ENCODE measurements at regions not wholly inside any gene's neighbourhood (a gene's known extent, or its start where the extent isn't known, plus 50 kb on each side); places are given as distances from the start of the nearest gene placed in this dataset.

DNA sequence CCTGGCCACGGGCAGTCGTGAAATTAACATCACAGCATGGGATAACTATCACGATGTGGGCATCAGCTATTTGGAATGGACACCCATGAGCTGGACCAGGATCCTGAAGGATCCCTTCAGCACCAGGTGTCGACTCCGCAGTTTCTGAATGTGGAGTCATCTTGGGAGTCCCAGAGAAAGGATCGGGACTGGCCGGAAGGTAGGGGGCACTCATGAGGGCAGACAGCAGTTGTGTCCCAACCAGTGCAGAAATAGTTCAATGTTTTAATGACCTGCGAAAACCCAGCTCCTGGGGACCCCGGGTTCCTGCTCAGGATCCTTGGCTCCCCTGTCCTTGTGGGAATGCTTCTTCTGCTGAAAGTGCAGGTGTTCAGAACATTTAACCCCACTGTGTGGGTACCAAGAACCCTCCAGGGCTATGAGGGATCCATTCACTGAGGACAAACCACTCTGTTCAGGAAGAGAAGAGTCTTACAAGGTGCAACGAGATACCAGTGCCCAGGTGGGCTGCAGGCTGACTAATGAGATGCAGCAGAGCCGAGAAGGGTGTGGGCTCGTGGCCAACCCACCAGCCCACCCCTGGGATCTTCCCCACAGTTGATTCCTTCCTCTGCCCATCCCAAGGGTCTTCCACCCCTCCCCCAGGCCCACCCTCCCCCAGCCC lies 154.8 kb downstream of the SALL1 start:
- no peak for DNase-seq (ENCODE audit: low read depth)

DNA sequence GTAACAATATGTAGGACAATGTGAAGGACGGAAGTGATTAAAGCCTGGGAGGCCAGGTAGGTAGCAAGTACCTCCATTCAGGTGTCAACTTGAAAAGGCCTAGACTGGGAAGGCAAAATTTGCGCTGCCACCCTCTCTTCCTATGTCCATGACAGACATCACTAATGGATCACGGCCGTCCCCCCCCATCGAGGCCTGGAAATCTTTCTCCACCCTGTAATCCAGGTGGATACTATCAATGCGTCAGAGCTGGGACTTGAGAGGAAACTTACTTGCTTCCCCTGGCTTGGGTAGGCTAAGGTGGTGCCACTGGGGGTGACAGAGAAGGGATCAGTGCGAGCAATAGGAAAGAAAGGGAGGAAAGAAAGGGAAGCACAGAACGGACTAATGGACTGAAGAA lies 156.1 kb downstream of the SALL1 start:
- no peak for DNase-seq (ENCODE audit: low read depth)

DNA sequence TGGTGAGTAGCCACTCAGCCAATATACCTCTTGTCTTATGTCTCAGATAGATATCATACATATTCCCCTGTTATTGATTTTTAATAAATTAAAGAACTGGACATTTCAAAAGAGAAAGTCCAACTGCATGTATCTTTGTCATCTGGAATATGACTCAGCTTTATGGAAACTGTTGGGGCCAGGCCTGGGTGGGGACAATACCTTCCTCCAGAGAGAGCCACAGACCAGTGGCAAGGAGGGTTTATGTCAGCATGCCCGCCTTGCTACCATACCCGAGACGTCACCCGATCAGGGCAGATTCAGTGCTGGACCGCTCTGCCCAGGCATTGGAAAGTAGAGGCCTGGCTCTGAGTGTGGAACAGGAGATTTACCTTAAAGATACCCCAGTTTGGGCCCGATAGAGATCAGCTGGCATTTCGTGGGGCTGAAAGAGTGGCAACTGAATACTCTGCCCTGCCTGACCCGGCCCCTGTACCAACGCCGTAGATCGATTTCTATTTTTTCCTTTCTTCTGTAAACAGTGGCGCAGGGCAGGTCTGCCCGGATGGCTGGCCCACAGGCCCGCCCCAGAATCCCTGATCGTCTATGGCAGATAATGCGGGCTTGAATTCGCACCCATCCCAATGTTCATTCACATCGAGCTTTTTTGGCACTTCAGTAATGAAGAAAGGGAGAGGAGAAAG lies 158.6 kb downstream of the SALL1 start:
- no peak for DNase-seq (ENCODE audit: low read depth)

DNA sequence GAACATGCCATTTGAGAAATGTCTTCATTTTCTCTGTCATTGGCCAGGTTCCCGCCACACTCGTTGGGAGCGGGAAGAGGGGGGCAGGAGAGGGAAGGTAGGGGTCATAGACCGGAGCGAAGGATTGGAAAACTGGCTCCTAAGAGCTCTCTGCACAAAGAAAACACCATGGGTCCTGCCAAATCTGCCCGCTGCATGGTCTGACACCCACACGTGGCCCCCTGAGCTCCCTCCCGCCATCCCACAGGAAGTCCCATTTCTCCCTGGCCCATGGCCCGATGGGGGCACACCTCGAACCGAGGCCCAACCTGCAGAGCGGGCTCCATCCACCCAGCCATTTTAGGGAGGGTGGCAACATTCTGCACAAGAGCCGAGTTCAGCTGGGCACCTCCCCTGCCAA lies 159.6 kb downstream of the SALL1 start:
- DNase-seq (ENCODE audit: low read depth): no peak

DNA sequence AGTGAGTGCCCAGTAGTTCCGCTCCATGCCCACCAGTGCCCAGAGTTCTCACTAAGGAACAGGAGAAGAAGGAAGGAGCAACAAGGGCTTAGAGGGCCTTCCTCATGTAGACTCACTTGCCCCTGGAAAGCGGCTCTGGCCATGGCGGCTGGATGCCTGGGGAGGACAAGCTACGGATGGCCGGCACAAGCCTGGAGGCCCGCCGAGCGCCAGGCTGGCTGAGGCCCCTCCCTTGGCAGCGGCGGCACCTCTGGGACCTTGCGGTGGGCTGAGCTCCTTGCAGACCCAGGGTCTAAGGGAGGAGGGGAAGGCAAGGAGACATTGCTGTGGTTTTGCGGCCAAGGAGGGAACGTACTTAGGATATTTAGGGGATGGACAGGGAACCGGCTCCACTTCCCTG lies 160.1 kb downstream of the SALL1 start:
- DNase-seq (ENCODE audit: low read depth): no peak

DNA sequence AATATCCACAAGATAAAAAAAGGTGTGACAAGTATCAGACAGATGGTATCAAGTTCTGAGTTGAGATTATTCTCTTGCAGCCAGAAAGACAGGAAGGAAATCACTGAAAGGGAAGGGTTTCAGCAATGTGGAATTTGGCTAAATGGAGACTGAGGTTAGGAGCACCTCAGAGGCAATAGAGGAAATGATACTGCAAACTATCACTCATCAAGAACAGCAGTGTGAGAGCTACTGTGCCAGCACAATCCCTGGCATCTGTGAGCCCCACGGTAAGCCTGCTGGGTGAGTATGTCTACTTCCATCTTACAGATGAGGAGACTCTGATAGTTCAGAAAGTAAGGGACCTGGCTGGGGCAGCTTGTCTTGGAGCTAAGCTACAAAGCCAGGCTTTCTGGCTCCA lies 162.0 kb downstream of the SALL1 start:
- no peak for DNase-seq (ENCODE audit: low read depth)

DNA sequence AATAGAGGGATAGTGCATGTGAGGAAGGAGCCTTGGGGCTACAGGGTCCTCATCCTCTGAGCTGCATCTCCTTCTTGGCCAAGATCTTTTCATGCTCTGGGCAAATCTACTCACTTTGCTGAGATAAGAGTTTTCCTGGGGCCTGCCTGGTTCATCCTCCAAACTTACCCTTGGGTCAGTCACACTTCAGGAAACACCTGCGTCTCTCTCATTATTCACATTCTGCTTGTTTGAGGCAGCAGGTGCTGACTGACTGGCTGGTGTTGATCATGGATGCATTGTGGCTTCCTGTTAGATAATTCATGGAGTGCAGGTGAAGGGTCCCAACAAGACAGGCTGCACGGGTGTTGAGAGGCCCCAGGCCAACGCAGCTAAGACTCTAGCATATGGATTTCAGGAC lies 162.6 kb downstream of the SALL1 start:
- no peak for DNase-seq (ENCODE audit: low read depth)

DNA sequence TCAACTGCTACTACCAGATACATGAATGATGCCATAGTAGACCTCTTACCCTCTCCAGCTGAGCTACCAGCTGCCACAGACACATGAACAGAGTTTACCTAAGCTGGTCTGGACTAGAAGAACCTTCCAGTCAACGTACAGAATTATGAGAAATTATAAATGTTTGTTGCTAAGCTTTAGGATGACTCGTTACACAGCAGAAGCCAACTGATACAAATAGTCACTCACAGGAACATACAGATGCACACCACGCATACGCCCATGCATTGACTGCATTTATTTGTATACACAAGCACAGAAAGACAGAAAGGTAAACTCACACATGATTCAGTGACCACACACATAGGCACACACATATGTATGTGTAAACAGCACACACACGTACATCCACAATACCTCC lies 164.6 kb downstream of the SALL1 start:
- DNase-seq (ENCODE audit: low read depth): no peak

DNA sequence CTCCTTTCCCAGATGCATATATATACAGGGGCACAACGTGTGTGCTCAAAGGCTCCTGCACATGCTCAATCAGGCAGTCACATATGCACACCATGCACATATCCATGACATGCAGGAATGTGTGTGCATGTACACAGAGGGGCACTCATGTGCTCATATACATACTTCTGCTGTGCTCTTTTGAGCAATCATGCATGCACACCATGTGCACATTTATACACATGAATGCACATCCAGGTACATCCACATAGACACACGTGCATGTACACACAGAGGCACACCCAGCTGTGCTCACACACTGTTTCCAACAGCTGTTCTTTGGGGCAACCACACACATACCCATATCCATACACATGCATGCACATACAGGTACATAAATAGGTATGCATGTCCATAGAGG lies 165.3 kb downstream of the SALL1 start:
- no peak for DNase-seq (ENCODE audit: low read depth)

DNA sequence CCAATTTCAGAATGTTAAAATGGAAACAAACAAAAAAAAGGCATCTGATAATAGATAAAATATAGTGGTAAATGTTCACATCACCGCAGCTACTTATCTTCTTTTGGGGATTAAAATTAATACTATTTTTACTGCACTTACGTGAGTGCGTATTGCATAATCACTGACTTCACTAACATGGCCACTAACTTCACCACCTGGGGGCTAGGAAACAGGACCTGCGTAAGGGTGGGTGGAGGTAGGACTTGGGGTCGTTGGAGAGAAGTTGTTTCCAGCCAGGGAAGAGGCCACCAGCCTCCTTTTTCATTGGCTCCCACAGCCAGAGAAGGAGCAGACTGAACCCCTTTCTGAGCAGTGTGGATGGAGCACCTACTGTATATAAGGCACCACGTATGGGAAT lies 166.4 kb downstream of the SALL1 start:
- no peak for DNase-seq (ENCODE audit: low read depth)

DNA sequence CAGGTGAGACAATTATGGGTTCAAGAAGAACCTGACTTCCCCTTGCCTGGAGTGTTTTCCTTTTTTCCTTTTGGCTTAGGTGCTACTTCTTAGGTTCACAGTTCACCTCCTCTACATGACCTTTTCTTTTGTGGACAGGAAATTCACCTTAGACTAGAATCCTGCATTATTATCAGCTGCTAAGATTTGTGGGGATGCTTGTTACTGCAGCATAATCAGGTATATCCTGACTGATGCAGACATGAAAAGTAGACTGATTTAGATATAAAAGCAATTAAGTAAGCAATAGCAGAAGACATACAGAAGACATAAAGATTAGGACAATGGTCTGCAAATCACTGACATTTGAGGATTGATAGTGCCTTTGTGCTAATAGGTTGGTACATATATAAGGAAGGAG lies 168.3 kb downstream of the SALL1 start:
- no peak for DNase-seq (ENCODE audit: low read depth)

DNA sequence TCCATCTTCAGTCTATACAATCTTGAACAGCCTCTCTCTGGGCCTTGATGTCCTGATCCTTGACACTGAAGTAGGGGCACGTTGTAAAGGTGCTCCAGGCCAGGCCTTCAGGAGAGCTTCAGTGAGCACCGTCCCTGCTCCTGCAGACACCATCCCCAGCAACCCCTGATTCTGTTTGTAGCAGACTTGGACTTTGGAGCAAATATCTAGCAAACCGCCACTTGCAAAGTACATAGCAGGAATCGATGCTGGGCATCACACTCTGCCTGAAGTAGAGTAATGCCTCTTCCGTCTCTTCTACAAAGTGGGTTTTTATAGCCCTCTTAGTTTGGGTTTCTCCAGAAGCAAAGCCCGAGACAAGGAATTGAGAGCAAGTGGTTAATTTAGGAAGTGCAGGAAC lies 169.1 kb downstream of the SALL1 start:
- no peak for DNase-seq (ENCODE audit: low read depth)

DNA sequence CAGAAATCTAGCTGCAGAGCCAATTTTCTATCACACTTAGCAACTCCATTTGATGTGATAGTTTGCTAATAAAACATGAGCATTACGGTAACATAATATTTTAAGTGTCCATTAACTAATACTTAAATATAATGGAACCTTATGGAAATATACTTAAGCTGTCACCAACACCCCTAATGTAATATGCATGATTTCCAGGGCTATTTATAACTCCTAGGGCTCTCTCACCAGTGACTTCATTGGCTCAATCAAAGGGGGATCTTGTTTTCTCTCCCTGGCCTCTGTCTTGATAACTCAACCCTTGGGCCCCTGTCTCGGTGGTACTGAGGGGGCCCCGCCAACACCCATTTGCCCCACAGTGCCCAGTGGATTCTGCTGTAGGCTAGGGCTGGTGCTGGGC lies 170.4 kb downstream of the SALL1 start:
- no peak for DNase-seq (ENCODE audit: low read depth)

DNA sequence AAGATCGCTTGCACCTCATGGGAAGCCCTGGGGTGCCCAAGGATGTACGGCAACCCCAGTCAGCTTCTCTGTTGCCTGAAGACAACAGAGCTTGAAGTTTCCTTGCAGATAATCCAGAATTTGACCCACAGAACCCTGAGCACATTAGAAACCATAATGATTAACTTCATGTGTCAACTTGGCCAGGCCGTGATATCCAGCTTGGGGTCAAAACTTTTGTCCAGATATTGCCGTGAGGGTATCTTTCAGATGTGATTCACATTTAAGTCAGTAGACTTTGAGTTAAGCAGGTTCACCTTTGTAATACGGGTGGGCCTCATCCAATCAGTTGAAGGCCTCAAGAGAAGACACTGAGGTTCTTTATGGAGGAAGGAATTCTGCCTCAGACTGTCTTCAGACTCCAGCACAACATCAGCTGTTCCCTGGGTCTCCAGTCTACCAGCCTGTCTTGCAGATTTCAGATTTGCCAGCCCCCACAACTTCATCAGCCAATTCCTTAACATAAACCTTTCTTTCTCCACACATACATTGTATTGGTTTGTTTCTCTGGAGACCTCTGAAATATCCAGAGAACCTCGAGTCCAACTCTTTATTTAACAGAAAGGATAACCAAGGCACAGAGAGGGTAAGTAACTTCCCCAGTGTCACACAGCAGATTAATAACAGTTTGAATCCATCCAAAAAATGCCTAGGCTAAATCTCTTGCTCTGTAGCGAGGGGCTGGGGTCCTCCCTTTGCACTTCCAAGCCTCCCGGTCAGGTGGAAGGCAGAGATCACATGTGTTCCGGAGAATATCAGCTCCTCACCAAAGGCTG lies 171.1 kb downstream of the SALL1 start:
- DNase-seq (ENCODE audit: low read depth): no peak

DNA sequence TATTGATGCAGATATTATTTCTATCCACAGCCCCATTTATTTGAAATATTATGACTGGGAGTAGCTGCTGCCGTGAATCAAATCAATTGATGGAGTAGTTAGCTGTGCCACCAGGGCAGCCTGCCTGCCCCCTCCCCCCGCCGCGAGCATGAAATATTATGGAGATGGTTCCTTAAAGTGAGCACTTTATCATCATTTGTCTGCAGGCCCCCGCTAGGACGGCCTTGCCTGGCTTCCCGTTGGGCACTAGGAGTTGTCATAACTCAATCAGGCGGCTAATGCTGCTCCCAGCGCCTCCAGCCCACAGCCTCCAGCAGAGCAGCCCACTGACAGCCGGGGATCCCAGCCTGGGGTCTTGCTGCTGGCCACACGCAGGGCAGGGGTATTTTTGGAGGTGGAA lies 173.9 kb downstream of the SALL1 start:
- DNase-seq (ENCODE audit: low read depth): no peak

DNA sequence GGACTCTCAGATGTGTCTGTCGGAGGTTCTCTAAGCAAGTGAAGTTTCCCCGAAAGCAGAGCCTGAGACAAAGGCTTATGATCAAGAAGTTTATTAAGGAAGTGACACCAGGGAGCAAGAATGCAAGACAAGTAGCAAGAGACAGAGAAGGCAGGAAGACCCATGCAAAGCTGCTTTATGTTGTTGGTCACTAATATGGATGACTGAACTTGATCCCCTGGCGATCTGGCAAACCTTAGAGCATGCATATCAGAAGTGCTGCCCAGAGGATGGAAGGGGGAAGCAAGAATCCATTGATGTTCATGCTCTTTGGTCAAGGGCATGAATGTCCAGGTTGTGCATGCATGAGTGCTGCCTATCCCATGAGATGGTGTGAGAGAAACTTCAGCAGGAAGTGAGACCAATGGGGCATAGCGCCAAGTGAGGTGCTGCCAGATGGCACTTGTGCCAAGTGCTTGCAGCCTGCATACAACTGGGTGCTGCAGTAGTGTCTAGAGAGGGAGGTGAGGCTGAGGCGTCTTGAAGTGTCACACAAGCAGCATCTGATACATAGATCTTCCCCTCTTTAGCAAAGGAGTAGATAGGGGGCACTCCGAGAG lies 176.5 kb downstream of the SALL1 start:
- DNase-seq (ENCODE audit: low read depth): no peak

DNA sequence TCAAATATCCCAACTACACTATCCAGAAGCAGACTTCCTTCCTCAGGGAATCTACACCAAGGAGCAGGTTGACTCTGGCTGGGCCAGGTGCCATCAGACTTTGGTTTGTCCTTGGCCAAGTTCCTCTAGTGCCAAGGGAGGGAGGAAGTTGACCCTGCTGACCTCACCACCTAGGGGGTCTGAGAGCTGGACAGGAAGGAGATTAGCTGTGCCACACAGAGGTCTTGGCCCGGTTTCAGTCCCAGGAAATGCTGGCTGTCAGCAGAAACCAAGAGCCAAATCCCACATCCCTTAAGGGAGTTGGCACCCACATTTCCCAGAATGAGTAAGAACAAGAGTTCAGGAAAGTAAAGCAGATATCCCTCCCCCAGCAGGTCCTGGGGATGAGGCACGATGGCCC lies 178.2 kb downstream of the SALL1 start:
- no peak for DNase-seq (ENCODE audit: low read depth)

DNA sequence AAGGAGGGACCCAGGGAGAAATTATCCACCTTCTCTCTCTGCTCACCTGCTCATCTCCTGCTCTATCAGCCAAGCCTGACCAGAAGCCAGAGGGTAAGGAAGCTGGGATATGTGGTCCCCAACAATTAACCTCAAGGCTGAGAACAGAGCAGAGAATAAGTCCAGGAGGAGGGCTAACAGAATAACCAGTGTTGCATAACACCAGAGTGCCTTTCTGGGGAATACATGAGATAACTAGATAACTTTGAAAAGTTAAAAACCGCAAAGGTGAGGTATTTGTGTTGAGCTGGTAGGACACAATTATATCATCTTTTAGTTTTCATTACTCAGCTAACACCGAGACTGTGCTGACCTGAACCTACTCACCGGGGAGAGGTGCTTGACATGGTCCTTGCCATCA lies 180.8 kb downstream of the SALL1 start:
- DNase-seq (ENCODE audit: low read depth): no peak

DNA sequence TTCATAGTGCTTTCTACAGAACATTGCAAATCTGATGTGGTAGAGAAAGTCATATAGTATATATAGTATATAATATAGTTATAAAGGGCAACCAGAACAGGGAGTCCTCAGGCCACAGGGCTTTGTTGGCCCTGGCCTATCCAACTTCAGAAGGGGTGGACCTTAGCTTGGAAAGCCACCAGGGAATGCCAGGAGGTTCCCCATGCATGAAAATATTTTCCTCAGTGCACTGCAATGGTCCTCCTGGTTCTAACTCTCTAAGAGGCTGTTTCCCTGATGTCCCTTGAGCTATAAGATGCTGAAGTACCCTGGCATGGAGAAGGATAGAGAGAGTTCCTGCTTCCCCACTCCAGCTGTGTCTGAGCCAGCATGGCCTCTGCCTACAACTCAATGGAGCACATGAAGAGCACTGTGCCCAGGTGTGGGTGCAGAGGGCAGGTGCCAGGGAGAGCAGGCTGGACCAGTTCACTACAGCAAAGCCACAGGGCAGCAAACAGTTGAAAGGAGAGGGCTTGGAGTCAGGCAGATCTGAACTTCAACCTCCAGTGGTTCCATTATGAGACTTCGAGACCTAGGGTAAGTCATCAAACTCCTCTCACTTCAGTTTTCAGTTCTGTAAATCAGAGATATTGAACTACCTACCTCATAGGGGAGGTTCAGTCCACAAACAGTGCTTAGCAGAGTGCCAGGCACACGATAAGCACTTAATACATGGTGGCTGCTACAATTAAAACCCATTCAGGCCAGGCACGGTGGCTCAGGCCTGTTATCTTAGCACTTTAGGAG lies 183.1 kb downstream of the SALL1 start:
- DNase-seq (ENCODE audit: low read depth): no peak

DNA sequence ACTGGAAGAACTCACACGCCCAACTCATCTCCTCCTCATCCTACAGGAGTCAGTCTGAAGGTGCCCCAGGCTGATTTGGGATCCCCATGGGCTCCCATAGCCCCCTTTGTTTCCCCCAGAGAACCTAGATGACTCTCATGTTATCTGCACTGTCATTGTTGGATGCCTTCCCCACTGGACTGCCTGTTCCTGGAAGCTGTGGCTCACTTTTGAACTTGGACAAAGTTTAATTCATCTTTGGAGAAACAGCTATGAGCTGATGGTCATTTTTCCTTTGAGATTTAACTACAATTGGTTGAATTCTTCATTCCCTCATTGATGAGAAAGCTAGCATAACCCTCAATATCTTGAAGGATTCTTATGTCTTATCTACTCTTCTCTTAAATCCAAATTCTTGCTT lies 186.6 kb downstream of the SALL1 start:
- DNase-seq (ENCODE audit: low read depth): no peak

DNA sequence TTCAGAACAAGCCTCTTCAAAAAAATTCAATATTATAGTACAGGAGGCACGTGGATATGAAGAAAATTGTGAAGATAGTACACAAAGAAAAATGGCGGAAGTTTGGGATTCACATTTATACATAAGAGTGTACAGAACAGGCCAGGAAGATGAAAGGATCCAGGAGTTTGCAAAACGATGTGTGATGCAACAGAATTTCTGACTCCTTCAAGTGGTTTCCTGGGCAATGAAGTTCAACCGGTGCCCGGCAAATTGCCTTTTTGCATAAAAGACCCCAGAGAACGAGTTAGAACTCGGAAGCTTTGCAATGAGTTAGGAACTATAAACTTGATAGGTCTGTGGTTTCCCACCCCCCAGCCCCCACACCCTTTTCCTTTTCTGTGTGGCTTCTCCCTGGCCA lies 189.1 kb downstream of the SALL1 start:
- no peak for DNase-seq (ENCODE audit: low read depth)
